Memory B cell (primary cell): ENCODE measurements at regions not wholly inside any gene's neighbourhood (a gene's known extent, or its start where the extent isn't known, plus 50 kb on each side); places are given as distances from the start of the nearest gene placed in this dataset.
"Not testable (repeated sequence)": the region's sequence is repeated elsewhere in the genome, so short reads cannot be mapped to it uniquely, and the experiment has no call there.

Experiments
- ATAC-seq: fragments of 150-1000 bp; cut with Tn5 transposase; 2 replicates; pipeline ENCODE4 v1.10.0; 2021; ENCODE audit warnings: low read depth, mild to moderate bottlenecking, moderate library complexity
- DNase-seq, 2 donors: peaks; one replicate each; pipeline ENCODE4 v3.0.0; 2022; ENCODE audit warnings: low spot score in 2 of 2
- H3K27ac Mint-ChIP-seq: one replicate; pipeline ENCODE4 v1.8.0; 2022; ENCODE audit warnings: mild to moderate bottlenecking, moderate library complexity, mixed read lengths
- H3K27me3 Mint-ChIP-seq: one replicate; pipeline ENCODE4 v1.8.0; 2022; ENCODE audit warnings: mixed read lengths
- H3K36me3 Mint-ChIP-seq: one replicate; pipeline ENCODE4 v1.8.0; 2022; ENCODE audit warnings: mild to moderate bottlenecking, mixed read lengths
- H3K4me1 Mint-ChIP-seq: one replicate; pipeline ENCODE4 v1.8.0; 2022; ENCODE audit warnings: mixed read lengths
- H3K4me3 Mint-ChIP-seq: one replicate; pipeline ENCODE4 v1.8.0; 2022; ENCODE audit warnings: mild to moderate bottlenecking, moderate library complexity, mixed read lengths
- H3K9me3 Mint-ChIP-seq: one replicate; pipeline ENCODE4 v1.8.0; 2022; ENCODE audit warnings: mixed read lengths

- not testable (repeated sequence) for ATAC-seq, H3K36me3 Mint-ChIP-seq, H3K4me3 Mint-ChIP-seq, H3K27ac Mint-ChIP-seq, H3K9me3 Mint-ChIP-seq, H3K4me1 Mint-ChIP-seq, H3K27me3 Mint-ChIP-seq, DNase-seq
These were observed 2616.6 kb upstream of the DEFB115 start for GRCh38 chr20:28640831-28641230.
